Renal pelvis (tissue), 1 donor: ENCODE measurements at regions not wholly inside any gene's neighbourhood (a gene's known extent, or its start where the extent isn't known, plus 50 kb on each side); places are given as distances from the start of the nearest gene placed in this dataset.
"Not testable (repeated sequence)": the region's sequence is repeated elsewhere in the genome, so short reads cannot be mapped to it uniquely, and the experiment has no call there.

Source experiments
- DNase-seq: peaks from one replicate; pipeline ENCODE4 v3.0.0-alpha.2; 2013

- peak; percentile 69 for DNase-seq
Measured at GRCh38 chr1:121519042-121519755, 334.4 kb downstream of the SRGAP2C start.

- DNase-seq = not testable (repeated sequence)
Measured at GRCh38 chr1:121519756-121520286, 335.0 kb downstream of the SRGAP2C start.

GRCh38 chr1:121522061-121522759 is 337.4 kb downstream of the SRGAP2C start:
- peak; percentile 54 for DNase-seq

GRCh38 chr1:121523112-121523511 is 338.3 kb downstream of the SRGAP2C start:
- not testable (repeated sequence) for DNase-seq

- no peak for DNase-seq
Measured at GRCh38 chr1:121525355-121525754, 340.6 kb downstream of the SRGAP2C start.

GRCh38 chr1:121528958-121529357 is 344.2 kb downstream of the SRGAP2C start:
- DNase-seq = not testable (repeated sequence)

GRCh38 chr1:121530026-121530425 is 345.3 kb downstream of the SRGAP2C start:
- DNase-seq = not testable (repeated sequence)

GRCh38 chr1:121531747-121532146 is 347.0 kb downstream of the SRGAP2C start:
- not testable (repeated sequence) for DNase-seq

- DNase-seq = not testable (repeated sequence)
Measured at GRCh38 chr1:121538148-121538547, 353.4 kb downstream of the SRGAP2C start.

- DNase-seq = no peak
Measured at GRCh38 chr1:121538943-121539575, 354.3 kb downstream of the SRGAP2C start.

- not testable (repeated sequence) for DNase-seq
Measured at GRCh38 chr1:121543988-121544387, 359.2 kb downstream of the SRGAP2C start.

GRCh38 chr1:121544500-121544899 is 359.7 kb downstream of the SRGAP2C start:
- DNase-seq = no peak

GRCh38 chr1:121545899-121546298 is 361.1 kb downstream of the SRGAP2C start:
- DNase-seq = not testable (repeated sequence)

- DNase-seq = peak; percentile 21
Measured at GRCh38 chr1:121546830-121547591, 362.2 kb downstream of the SRGAP2C start.

- not testable (repeated sequence) for DNase-seq
Measured at GRCh38 chr1:121547726-121548125, 363.0 kb downstream of the SRGAP2C start.

- DNase-seq = not testable (repeated sequence)
Measured at GRCh38 chr1:121550817-121551216, 366.0 kb downstream of the SRGAP2C start.

- DNase-seq = not testable (repeated sequence)
Measured at GRCh38 chr1:121551491-121551890, 366.7 kb downstream of the SRGAP2C start.

GRCh38 chr1:121556560-121556959 is 371.8 kb downstream of the SRGAP2C start:
- not testable (repeated sequence) for DNase-seq

- DNase-seq = not testable (repeated sequence)
Measured at GRCh38 chr1:121558034-121558433, 373.3 kb downstream of the SRGAP2C start.

GRCh38 chr1:121558514-121558913 is 373.7 kb downstream of the SRGAP2C start:
- no peak for DNase-seq

GRCh38 chr1:121566346-121566745 is 381.6 kb downstream of the SRGAP2C start:
- no peak for DNase-seq

GRCh38 chr1:121569428-121569827 is 384.7 kb downstream of the SRGAP2C start:
- DNase-seq = no peak
